H1 (cell line): ENCODE measurements at regions not wholly inside any gene's neighbourhood (a gene's known extent, or its start where the extent isn't known, plus 50 kb on each side); places are given as distances from the start of the nearest gene placed in this dataset.

ENCODE experiments used
- CTCF ChIA-PET: fragments of 300-600 bp; sonication (Branson Sonifier 250); formaldehyde crosslinking; loops from one replicate; lab custom pipeline; 2021; ENCODE audit not compliant: partially characterized antibody; lab: Charles Lee
- POLR2A ChIA-PET: fragments of 300-600 bp; sonication (Branson Sonifier 250); formaldehyde crosslinking; loops from one replicate; lab custom pipeline; 2021; ENCODE audit warnings: inconsistent platforms; ENCODE audit not compliant: partially characterized antibody; lab: Charles Lee
- DNase-seq, 2 experiments: peaks; one replicate each; pipeline versions ENCODE4 v3.0.0 to v3.0.0-alpha.2; 2010 to 2022; ENCODE audit warnings: low spot score in 2 of 2, low read depth in 1 of 2, mixed read lengths in 1 of 2
- FAIRE-seq: peaks from 2 replicates; lab custom pipeline; 2011; peaks lifted over from hg19 to GRCh38; lab: Jason Lieb, UNC
- H2AFZ ChIP-seq: 2 replicates; pipeline ENCODE4 v1.8.1; 2012; ENCODE audit warnings: low read length, inconsistent platforms
- H2AK5ac ChIP-seq: 2 replicates; pipeline ENCODE4 v1.6.1; 2013; ENCODE audit warnings: low read depth, low read length
- H2BK120ac ChIP-seq: replicated peaks from 2 replicates; pipeline ENCODE3; 2013; ENCODE audit warnings: low read depth, low read length, inconsistent platforms
- H2BK12ac ChIP-seq: 2 replicates; pipeline ENCODE4 v1.6.1; 2013; ENCODE audit warnings: low read depth, low read length
- H2BK15ac ChIP-seq: 2 replicates; pipeline ENCODE4 v1.6.1; 2013; ENCODE audit warnings: low read length
- H2BK20ac ChIP-seq: 2 replicates; pipeline ENCODE4 v1.6.1; 2013; ENCODE audit warnings: low read length
- H2BK5ac ChIP-seq: 2 replicates; pipeline ENCODE4 v1.6.1; 2013; ENCODE audit warnings: low read depth, low read length
- H3K14ac ChIP-seq: 2 replicates; pipeline ENCODE4 v1.6.1; 2013; ENCODE audit warnings: inconsistent platforms; ENCODE audit not compliant: insufficient read length
- H3K18ac ChIP-seq: 2 replicates; pipeline ENCODE4 v1.6.1; 2013; ENCODE audit warnings: low read length; ENCODE audit errors: extremely low read depth
- H3K23ac ChIP-seq: 2 replicates; pipeline ENCODE4 v1.6.1; 2013; ENCODE audit warnings: inconsistent platforms; ENCODE audit not compliant: insufficient read length
- H3K23me2 ChIP-seq: 2 replicates; pipeline ENCODE4 v1.6.1; 2013; ENCODE audit warnings: low read depth, low read length
- H3K27ac ChIP-seq: 2 replicates; pipeline ENCODE4 v1.6.1; 2011; ENCODE audit warnings: low read depth, low read length, inconsistent platforms
- H3K27me3 ChIP-seq, 4 experiments: replicated peaks in 1 of 4; 1 replicate in 1 of 4; 2 replicates in 3 of 4; pipeline versions ENCODE4 v1.6.1 to v1.8.1; 2011 to 2013; ENCODE audit warnings: low read length in 3 of 4, mild to moderate bottlenecking in 3 of 4, inconsistent platforms in 2 of 4, mixed read lengths in 2 of 4, moderate library complexity in 1 of 4; ENCODE audit not compliant: control insufficient read depth in 3 of 4, insufficient read depth in 3 of 4; ENCODE audit errors: extremely low read depth in 1 of 4
- H3K36me3 ChIP-seq, 4 experiments: 2 replicates each; pipeline versions ENCODE4 v1.6.1 to v1.8.1; 2011 to 2013; ENCODE audit warnings: mild to moderate bottlenecking in 4 of 4, low read length in 3 of 4, moderate library complexity in 2 of 4, control low read depth in 1 of 4, inconsistent platforms in 1 of 4; ENCODE audit not compliant: insufficient read depth in 4 of 4, control insufficient read depth in 2 of 4
- H3K4ac ChIP-seq: replicated peaks from 2 replicates; pipeline ENCODE3; 2013; ENCODE audit warnings: low read length, low read depth, mixed read lengths, inconsistent platforms; ENCODE audit not compliant: insufficient read length
- H3K4me1 ChIP-seq, 4 experiments: replicated peaks in 1 of 4; 1 replicate in 1 of 4; 2 replicates in 3 of 4; pipeline versions ENCODE4 v1.6.1 to v1.8.1; 2011 to 2013; ENCODE audit warnings: low read length in 3 of 4, inconsistent platforms in 2 of 4, mixed read lengths in 1 of 4; ENCODE audit not compliant: insufficient read depth in 4 of 4, control insufficient read depth in 3 of 4
- H3K4me2 ChIP-seq, 2 experiments: 2 replicates each; pipeline versions ENCODE4 v1.6.1 to v1.8.1; 2011 to 2013; ENCODE audit warnings: low read depth in 2 of 2, low read length in 2 of 2, control low read depth in 1 of 2, inconsistent platforms in 1 of 2, mild to moderate bottlenecking in 1 of 2; ENCODE audit not compliant: insufficient read depth in 1 of 2
- H3K4me3 ChIP-seq, 4 experiments: fragments of 200-600, 300-600 bp in 1 of 4; sonication (generic), shearing (Covaris generic), sonication (Bioruptor Twin) in 1 of 4; 2 replicates each; pipeline versions ENCODE4 v1.5.1 to v1.8.1; 2011 to 2016; ENCODE audit warnings: low read length in 4 of 4, low read depth in 3 of 4, control low read depth in 2 of 4, inconsistent platforms in 2 of 4, mild to moderate bottlenecking in 2 of 4, mixed read lengths in 1 of 4, moderate library complexity in 1 of 4; ENCODE audit not compliant: insufficient read depth in 2 of 4; ENCODE audit errors: extremely low read depth in 1 of 4
- H3K56ac ChIP-seq: replicated peaks from 2 replicates; pipeline ENCODE3; 2013; ENCODE audit warnings: low read depth, mild to moderate bottlenecking, mixed read lengths, low read length, inconsistent platforms; ENCODE audit not compliant: insufficient read length
- H3K79me1 ChIP-seq: 2 replicates; pipeline ENCODE4 v1.6.1; 2013; ENCODE audit warnings: low read depth, low read length, control low read depth
- H3K79me2 ChIP-seq, 2 experiments: 2 replicates each; pipeline versions ENCODE4 v1.6.1 to v1.8.1; 2012 to 2013; ENCODE audit warnings: low read length in 2 of 2, mild to moderate bottlenecking in 2 of 2, inconsistent platforms in 1 of 2; ENCODE audit not compliant: insufficient read depth in 2 of 2, control insufficient read depth in 1 of 2
- H3K9ac ChIP-seq, 4 experiments: replicated peaks in 1 of 4; 1 replicate in 1 of 4; 2 replicates in 3 of 4; pipeline versions ENCODE4 v1.6.1 to v1.8.1; 2011 to 2013; ENCODE audit warnings: low read depth in 3 of 4, low read length in 3 of 4, control low read depth in 2 of 4, mild to moderate bottlenecking in 2 of 4, moderate library complexity in 2 of 4, inconsistent platforms in 1 of 4; ENCODE audit errors: extremely low read depth in 1 of 4
- H3K9me3 ChIP-seq, 2 experiments: 2 replicates each; pipeline versions ENCODE4 v1.6.1 to v1.8.1; 2012 to 2013; ENCODE audit warnings: mild to moderate bottlenecking in 2 of 2, moderate library complexity in 2 of 2, control low read depth in 1 of 2, inconsistent platforms in 1 of 2, low read depth in 1 of 2, low read length in 1 of 2, mixed read lengths in 1 of 2; ENCODE audit not compliant: insufficient read depth in 2 of 2
- H4K20me1 ChIP-seq, 2 experiments: replicated peaks in 1 of 2; 2 replicates each; pipeline versions ENCODE3 to v1.8.1; 2011 to 2013; ENCODE audit warnings: inconsistent platforms in 2 of 2, low read length in 2 of 2, mild to moderate bottlenecking in 1 of 2; ENCODE audit not compliant: insufficient read depth in 2 of 2, control insufficient read depth in 1 of 2
- H4K5ac ChIP-seq: 2 replicates; pipeline ENCODE4 v1.6.1; 2013; ENCODE audit warnings: low read length, low read depth, mixed read lengths, inconsistent platforms; ENCODE audit not compliant: insufficient read length
- H4K8ac ChIP-seq: 2 replicates; pipeline ENCODE4 v1.8.0; 2013; ENCODE audit warnings: mild to moderate bottlenecking, moderate library complexity, low read length, inconsistent platforms; ENCODE audit not compliant: insufficient read depth; ENCODE audit errors: extremely low read depth
- H4K91ac ChIP-seq: replicated peaks from 2 replicates; pipeline ENCODE3; 2013; ENCODE audit warnings: low read length, mixed read lengths, inconsistent platforms; ENCODE audit not compliant: insufficient read length
- ATF2 ChIP-seq: IDR thresholded peaks from 2 replicates; pipeline ENCODE4 v1.6.1; 2012; ENCODE audit warnings: low read length, inconsistent platforms
- CBX8 ChIP-seq: fragments of 300-800, 300-1000 bp; sonication (generic); IDR thresholded peaks from 2 replicates; pipeline ENCODE4 v1.7.1; 2016; ENCODE audit warnings: low read depth, low read length, borderline replicate concordance
- EP300 ChIP-seq, 2 experiments: IDR thresholded peaks; 1 replicate in 1 of 2; 2 replicates in 1 of 2; pipeline ENCODE4 v1.6.1; 2011 to 2012; ENCODE audit warnings: low read depth in 2 of 2, low read length in 2 of 2, mild to moderate bottlenecking in 2 of 2, borderline replicate concordance in 1 of 2, inconsistent platforms in 1 of 2, moderate library complexity in 1 of 2
- POLR2A ChIP-seq, 2 experiments: IDR thresholded peaks; 1 replicate in 1 of 2; 2 replicates in 1 of 2; pipeline ENCODE4 v1.6.1; 2011; ENCODE audit warnings: low read depth in 2 of 2, low read length in 2 of 2, mild to moderate bottlenecking in 2 of 2; ENCODE audit errors: control extremely low read depth in 1 of 2
- SP4 ChIP-seq: IDR thresholded peaks from 2 replicates; pipeline ENCODE4 v1.6.1; 2012; ENCODE audit warnings: low read length, inconsistent platforms
- YY1 ChIP-seq: IDR thresholded peaks from 2 replicates; pipeline ENCODE4 v1.6.1; 2011; ENCODE audit warnings: low read depth, mild to moderate bottlenecking, low read length
- WGBS, 2 experiments: shearing (Covaris generic) in 1 of 2; methylation state at CpG; one replicate each; pipeline versions ENCODE4 v1.1.6 to v1.1.7; 2013 to 2015; ENCODE audit warnings: low lambda C conversion rate in 2 of 2, mixed read lengths in 2 of 2, inconsistent platforms in 1 of 2, low coverage in 1 of 2, missing lambda C conversion rate in 1 of 2; ENCODE audit not compliant: insufficient replicate concordance in 2 of 2, insufficient coverage in 1 of 2, insufficient read length in 1 of 2; ENCODE audit errors: extremely low coverage in 1 of 2, missing lambda C conversion rate in 1 of 2; 5-methylcytosine and 5-hydroxymethylcytosine counted together

- H3K9ac ChIP-seq: no peak overlapping the region
- no peak overlapping the region for H3K56ac ChIP-seq
- H2BK20ac ChIP-seq: no peak overlapping the region
- no peak overlapping the region for H3K4me3 ChIP-seq
- no peak overlapping the region for H4K5ac ChIP-seq
- no peak overlapping the region for H3K18ac ChIP-seq
- H3K36me3 ChIP-seq: no peaks in the 10 kb centered on the region
- 93% methylated on average over 8 of the region's 8 CpGs; no CpG with 5 or more reads in 1 of the 2 experiments for WGBS, 2 experiments
- no peak overlapping the region for H3K23ac ChIP-seq
- H3K4me2 ChIP-seq: no peak overlapping the region
- H4K91ac ChIP-seq: no peak overlapping the region
- H3K14ac ChIP-seq: no peak overlapping the region
- ChIA-PET CTCF (interaction anchor here (0.6 to 0.8 kb wide), 2 partner anchors 179 to 222 kb away, joined by 3 to 4 read pairs; no protein-coding TSS in a partner anchor), POLR2A (no interaction called here)
- H3K79me2 ChIP-seq: no peaks in the 10 kb centered on the region
- H4K8ac ChIP-seq: no peak overlapping the region
- H4K20me1 ChIP-seq: no peaks in the 10 kb centered on the region
- no peak overlapping the region for H2BK15ac ChIP-seq
- no peak overlapping the region for H2AK5ac ChIP-seq
- DNase-seq: no peak
- H2BK120ac ChIP-seq: no peak overlapping the region
- no peaks in the 10 kb centered on the region for H3K27me3 ChIP-seq
- TF ChIP-seq CBX8 (no peak), EP300 (IDR thresholded peaks at IDR 0.05; ENCODE audit: borderline replicate concordance in 1 of 2, low read depth in 2 of 2, low read length in 2 of 2) (no peak), ATF2 (no peak), SP4 (no peak), POLR2A (IDR thresholded peaks at IDR 0.05; ENCODE audit: control extremely low read depth in 1 of 2, low read depth in 2 of 2, low read length in 2 of 2) (no peak), YY1 (no peak)
- H3K9me3 ChIP-seq: no peaks in the 10 kb centered on the region
- peaks cover 0 to 7% (median 4%) of the 10 kb centered on the region in 4 experiments; a peak in 3 of 7 replicates for H3K4me1 ChIP-seq
- no peaks in the 10 kb centered on the region for H3K79me1 ChIP-seq
- peak overlapping the region; percentile 55; the same call in 1 of the 2 replicates for H2BK5ac ChIP-seq
- H2AFZ ChIP-seq: no peak overlapping the region
- H3K27ac ChIP-seq: no peak overlapping the region
- peaks cover 6% of the 10 kb centered on the region; the same call in 1 of the 2 replicates for H3K23me2 ChIP-seq
- 0 out of 2 replicates have a peak overlapping the region, but pooled peaks have one; percentile 42 for H2BK12ac ChIP-seq
- no peak for FAIRE-seq
- no peak overlapping the region for H3K4ac ChIP-seq
These were observed 228.8 kb downstream of the SNX18 start for GRCh38 chr5:54746346-54746745.
